ENCODE measurements at regions not wholly inside any gene's neighbourhood (a gene's known extent, or its start where the extent isn't known, plus 50 kb on each side); places are given as distances from the start of the nearest gene placed in this dataset.

DNA sequence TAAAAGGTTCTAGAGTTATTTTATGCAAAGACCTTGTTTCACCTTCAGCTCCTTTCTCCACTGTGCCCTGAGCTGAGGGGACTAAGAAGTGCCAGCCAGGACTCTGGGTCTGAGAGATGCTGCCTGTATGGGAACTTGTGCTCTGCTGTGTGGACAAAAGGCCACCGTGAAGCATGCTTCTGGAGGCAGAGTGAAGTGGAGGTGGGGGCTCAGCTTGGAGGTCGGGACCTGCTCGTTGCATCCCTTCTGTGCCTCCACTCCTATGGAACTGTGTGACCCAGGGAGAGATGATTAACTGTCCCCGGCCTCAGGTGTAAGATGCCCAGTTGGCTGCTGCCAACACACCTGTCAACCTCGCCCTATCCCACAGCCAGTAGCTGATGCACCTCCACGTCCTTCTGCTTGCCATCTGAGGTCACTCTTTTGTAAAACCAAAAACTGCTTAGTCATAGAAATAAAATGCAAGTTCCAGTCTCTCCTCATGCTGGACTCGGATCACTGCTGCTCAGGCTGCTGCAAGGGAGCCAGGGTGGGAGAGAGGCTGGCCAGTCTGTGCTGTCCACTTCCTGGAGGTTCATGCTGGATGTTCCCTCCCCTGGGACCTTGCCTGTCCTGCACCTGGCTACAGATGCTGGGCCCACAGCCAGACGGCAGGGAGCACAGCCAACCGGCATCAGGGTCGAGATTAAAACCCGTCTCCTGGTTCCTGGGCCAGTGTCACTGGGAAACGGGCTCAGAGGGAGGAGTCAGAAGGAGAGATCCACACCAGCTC, 113.2 kb downstream of the ACKR3 start:
- Histone ChIP-seq H3K79me2 (ENCODE audit: control insufficient read depth in 1 of 2, insufficient read depth in 2 of 2, low read length in 2 of 2) (no peaks in the 10 kb centered on the region), H3K4me3 (ENCODE audit: extremely low read depth in 1 of 4, insufficient read depth in 2 of 4, low read depth in 3 of 4, low read length in 4 of 4) (no peak overlapping the region), H3K27me3 (replicated peaks in 1 of 4; ENCODE audit: control insufficient read depth in 3 of 4, extremely low read depth in 1 of 4, insufficient read depth in 3 of 4, low read length in 3 of 4) (no peaks in the 10 kb centered on the region), H3K9me3 (ENCODE audit: insufficient read depth in 2 of 2, low read depth in 1 of 2, low read length in 1 of 2) (no peaks in the 10 kb centered on the region), H3K36me3 (ENCODE audit: control insufficient read depth in 2 of 4, insufficient read depth in 4 of 4, low read length in 3 of 4) (no peaks in the 10 kb centered on the region), H2AFZ (ENCODE audit: low read length) (no peak overlapping the region; the same call in 1 of the 2 replicates), H3K4ac (replicated peaks; ENCODE audit: insufficient read length, low read depth, low read length) (no peak overlapping the region), H2BK20ac (ENCODE audit: low read length) (0 out of 2 replicates have a peak overlapping the region, but pooled peaks have one; percentile 36), H3K14ac (ENCODE audit: insufficient read length) (no peak overlapping the region), H2BK15ac (ENCODE audit: low read length) (peak overlapping the region; percentile 47; the same call in 1 of the 2 replicates), H4K8ac (ENCODE audit: extremely low read depth, insufficient read depth, low read length) (peak overlapping the region; percentile 26), H3K56ac (replicated peaks; ENCODE audit: insufficient read length, low read depth, low read length) (no peak overlapping the region), H4K5ac (ENCODE audit: insufficient read length, low read depth, low read length) (no peak overlapping the region), H3K79me1 (ENCODE audit: low read depth, low read length) (no peaks in the 10 kb centered on the region), H4K20me1 (replicated peaks in 1 of 2; ENCODE audit: control insufficient read depth in 1 of 2, insufficient read depth in 2 of 2, low read length in 2 of 2) (no peaks in the 10 kb centered on the region), H3K4me1 (replicated peaks in 1 of 4; ENCODE audit: control insufficient read depth in 3 of 4, insufficient read depth in 4 of 4, low read length in 3 of 4) (peaks cover 0 to 8% (median 2%) of the 10 kb centered on the region in 4 experiments; a peak in 2 of 7 replicates), H3K9ac (replicated peaks in 1 of 4; ENCODE audit: extremely low read depth in 1 of 4, low read depth in 3 of 4, low read length in 3 of 4) (no peak overlapping the region), H4K91ac (replicated peaks; ENCODE audit: insufficient read length, low read length) (no peak overlapping the region), H2BK12ac (ENCODE audit: low read depth, low read length) (peak overlapping the region; percentile 33; the same call in 1 of the 2 replicates), H3K4me2 (ENCODE audit: insufficient read depth in 1 of 2, low read depth in 2 of 2, low read length in 2 of 2) (no peak overlapping the region), H3K23me2 (ENCODE audit: low read depth, low read length) (no peaks in the 10 kb centered on the region), H2BK120ac (replicated peaks; ENCODE audit: low read depth, low read length) (no peak overlapping the region), H2BK5ac (ENCODE audit: low read depth, low read length) (no peak overlapping the region), H3K27ac (ENCODE audit: low read depth, low read length) (no peak overlapping the region), H3K18ac (ENCODE audit: extremely low read depth, low read length) (peak overlapping the region; percentile 14; the same call in 1 of the 2 replicates), H3K23ac (ENCODE audit: insufficient read length) (no peak overlapping the region), H2AK5ac (ENCODE audit: low read depth, low read length) (no peak overlapping the region)
- FAIRE-seq, result no peak
- TF ChIP-seq KDM4A (IDR thresholded peaks at IDR 0.05; ENCODE audit: low read depth, low read length, severe bottlenecking) (no peak), BACH1 (IDR thresholded peaks at IDR 0.05; ENCODE audit: low read length) (peak; percentile 58; the same call in 1 of the 2 replicates)
- CTCF ChIA-PET (ENCODE audit: partially characterized antibody), result interaction anchor here (0.8 to 1.7 kb wide), 3 partner anchors 10 to 58 kb away, joined by 3 to 5 read pairs (median 3); no protein-coding TSS in a partner anchor
- no peak for DNase-seq (ENCODE audit: low read depth in 1 of 2, low spot score in 2 of 2)
- WGBS, 2 experiments (ENCODE audit: extremely low coverage in 1 of 2, insufficient coverage in 1 of 2, insufficient read length in 1 of 2, insufficient replicate concordance in 2 of 2, low coverage in 1 of 2, low lambda C conversion rate in 2 of 2, missing lambda C conversion rate in 1 of 2), result 88% methylated on average over 12 of the region's 12 CpGs; no CpG with 5 or more reads in 1 of the 2 experiments
- POLR2A ChIA-PET (ENCODE audit: partially characterized antibody), result no interaction called here

Measured in H1 (cell line).